Endothelial cell of umbilical vein (primary cell): ENCODE measurements at regions not wholly inside any gene's neighbourhood (a gene's known extent, or its start where the extent isn't known, plus 50 kb on each side); places are given as distances from the start of the nearest gene placed in this dataset.

Experiments
- CTCF ChIP-seq, 2 donors: IDR thresholded peaks; 1 replicate in 1 of 2; 2 replicates in 1 of 2; pipeline ENCODE4 v1.5.1; 2011; ENCODE audit warnings: low read length in 2 of 2, mild to moderate bottlenecking in 2 of 2, moderate library complexity in 2 of 2, control low read depth in 1 of 2, inconsistent platforms in 1 of 2, low read depth in 1 of 2; ENCODE audit not compliant: insufficient read depth in 1 of 2; ENCODE audit errors: extremely low read depth in 1 of 2
- JUN ChIP-seq: IDR thresholded peaks from 2 replicates; pipeline ENCODE4 v1.6.1; 2011; ENCODE audit warnings: borderline replicate concordance, low read depth; ENCODE audit not compliant: insufficient read length, insufficient read depth
- POLR2A ChIP-seq: IDR thresholded peaks from 2 replicates; pipeline ENCODE4 v1.6.1; 2012; ENCODE audit warnings: low read depth, mild to moderate bottlenecking, control low read depth, low read length

- TF ChIP-seq JUN (no peak), POLR2A (no peak), CTCF (IDR thresholded peaks at IDR 0.05; ENCODE audit: extremely low read depth in 1 of 2, insufficient read depth in 1 of 2, low read depth in 1 of 2, low read length in 2 of 2) (no peak)
These were observed 51.2 kb upstream of the HOPX start for GRCh38 chr4:56732301-56732700.
